HepG2 (cell line): ENCODE measurements at regions not wholly inside any gene's neighbourhood (a gene's known extent, or its start where the extent isn't known, plus 50 kb on each side); places are given as distances from the start of the nearest gene placed in this dataset.

Experiments
- ATAC-seq: fragments of 200-7000 bp; cut with Tn5 transposase; 3 replicates; pipeline ENCODE4 v1.9.1; 2020; ENCODE audit warnings: mild to moderate bottlenecking, moderate library complexity
- BruUV-seq: library from RNA; stranded (reverse); fragments of 400-500 nt; replicated peaks from 2 replicates; lab custom pipeline; 2021; lab: Mats Ljungman, UMichigan
- CTCF ChIA-PET: fragments of 300-600 bp; formaldehyde crosslinking; extraction: SDS; loops from one replicate; lab custom pipeline; 2021; ENCODE audit warnings: low total read pairs, inconsistent platforms, low intra/inter-chr PET ratio; lab: Yijun Ruan, JAX
- POLR2A ChIA-PET: fragments of 350-600 bp; sonication (Branson Sonifier 250); formaldehyde crosslinking; loops from one replicate; lab custom pipeline; 2020; ENCODE audit warnings: antibody characterized with exemption, inconsistent platforms; lab: Yijun Ruan, JAX
- DNase-seq: peaks from one replicate; pipeline ENCODE4 v3.0.0-alpha.2; 2015; ENCODE audit warnings: low spot score
- FAIRE-seq: peaks from 3 replicates; lab custom pipeline; 2011; peaks lifted over from hg19 to GRCh38; lab: Jason Lieb, UNC
- H2AFZ ChIP-seq: one replicate; pipeline ENCODE4 v1.6.1; 2011; ENCODE audit warnings: low read length, inconsistent platforms
- H3K27ac ChIP-seq: fragments of 300-600 bp; 3 replicates; pipeline ENCODE4 v1.8.0; 2011; ENCODE audit warnings: mixed run types, mild to moderate bottlenecking, mixed read lengths, low read length, inconsistent platforms; ENCODE audit not compliant: insufficient read depth; ENCODE audit errors: extremely low read length
- H3K27me3 ChIP-seq, 2 experiments: fragments of 200-600 bp in 1 of 2; 2 replicates in 1 of 2; 3 replicates in 1 of 2; pipeline versions ENCODE4 v1.6.0 to v1.8.0; 2011; ENCODE audit warnings: low read length in 2 of 2, mild to moderate bottlenecking in 2 of 2, moderate library complexity in 2 of 2, inconsistent platforms in 1 of 2; ENCODE audit not compliant: insufficient read depth in 2 of 2, control insufficient read depth in 1 of 2
- H3K36me3 ChIP-seq, 2 experiments: fragments of 200-600 bp in 1 of 2; replicated peaks in 1 of 2; 2 replicates in 1 of 2; 3 replicates in 1 of 2; pipeline versions ENCODE4 v1.5.1 to v1.8.0; 2011; ENCODE audit warnings: low read length in 2 of 2, inconsistent platforms in 1 of 2; ENCODE audit not compliant: insufficient read depth in 2 of 2, control insufficient read depth in 1 of 2
- H3K4me1 ChIP-seq: 2 replicates; pipeline ENCODE4 v1.5.1; 2012; ENCODE audit warnings: low read length, inconsistent platforms; ENCODE audit not compliant: insufficient read depth
- H3K4me2 ChIP-seq: 2 replicates; pipeline ENCODE4 v1.6.0; 2011; ENCODE audit warnings: low read depth, low read length, inconsistent platforms
- H3K4me3 ChIP-seq, 3 experiments: fragments of 200-600 bp in 1 of 3; sonication (generic), shearing (Covaris generic) in 1 of 3; replicated peaks in 1 of 3; 2 replicates each; pipeline ENCODE4 v1.5.1; 2011 to 2016; ENCODE audit warnings: low read length in 3 of 3, inconsistent platforms in 2 of 3, low read depth in 2 of 3, mild to moderate bottlenecking in 2 of 3, control low read depth in 1 of 3, mixed read lengths in 1 of 3; ENCODE audit not compliant: insufficient read depth in 1 of 3
- H3K79me2 ChIP-seq: one replicate; pipeline ENCODE4 v1.6.1; 2011; ENCODE audit warnings: low read length, inconsistent platforms; ENCODE audit not compliant: insufficient read depth
- H3K9ac ChIP-seq: 2 replicates; pipeline ENCODE4 v1.6.0; 2011; ENCODE audit warnings: mild to moderate bottlenecking, low read depth, low read length, inconsistent platforms; ENCODE audit not compliant: insufficient read depth
- H3K9me3 ChIP-seq: 2 replicates; pipeline ENCODE4 v1.5.1; 2012; ENCODE audit warnings: mild to moderate bottlenecking, low read length
- H4K20me1 ChIP-seq: 2 replicates; pipeline ENCODE4 v1.6.0; 2011; ENCODE audit warnings: inconsistent platforms, mild to moderate bottlenecking, low read length, moderate library complexity; ENCODE audit not compliant: insufficient read depth
- ETS1 ChIP-seq: sonication (generic); formaldehyde crosslinking; IDR thresholded peaks from 2 replicates; pipeline ENCODE4 v1.4.0; 2020; ENCODE audit warnings: missing genetic modification reagents
- MIER3 ChIP-seq: IDR thresholded peaks from 2 replicates; pipeline ENCODE4 v1.6.1; 2016; ENCODE audit warnings: missing compliant biosample characterization, borderline replicate concordance
- REL ChIP-seq: sonication (generic); formaldehyde crosslinking; conservative IDR thresholded peaks from 2 replicates; pipeline ENCODE4 v1.8.0; 2022; ENCODE audit warnings: mild to moderate bottlenecking, missing genetic modification reagents, moderate library complexity
- SNAI1 ChIP-seq: sonication (generic); formaldehyde crosslinking; IDR thresholded peaks from 2 replicates; pipeline ENCODE4 v1.5.0; 2020; ENCODE audit warnings: mild to moderate bottlenecking, missing genetic modification reagents, borderline replicate concordance
- SP1 ChIP-seq, 2 experiments: fragments of 450-650 bp in 1 of 2; sonication (generic) in 1 of 2; formaldehyde crosslinking in 1 of 2; IDR thresholded peaks; 2 replicates each; pipeline versions ENCODE4 v1.4.0 to v1.6.1; 2016 to 2020; ENCODE audit warnings: missing genetic modification reagents in 1 of 2
- U2AF1 ChIP-seq: fragments of 200-400 bp; formaldehyde crosslinking; optimal IDR thresholded peaks from 2 replicates; pipeline ENCODE3; 2017; ENCODE audit warnings: mild to moderate bottlenecking, low read depth, low read length
- ZNF280D ChIP-seq: sonication (generic); formaldehyde crosslinking; IDR thresholded peaks from 2 replicates; pipeline ENCODE4 v1.5.1; 2020; ENCODE audit warnings: mild to moderate bottlenecking, missing genetic modification reagents
- ZNF30 ChIP-seq: sonication (generic); formaldehyde crosslinking; IDR thresholded peaks from 2 replicates; pipeline ENCODE4 v1.5.0; 2020; ENCODE audit warnings: mild to moderate bottlenecking, missing genetic modification reagents
- ZNF577 ChIP-seq: sonication (generic); formaldehyde crosslinking; IDR thresholded peaks from 2 replicates; pipeline ENCODE4 v1.4.0; 2020; ENCODE audit warnings: mild to moderate bottlenecking, low read depth, missing genetic modification reagents, borderline replicate concordance
- WGBS: methylation state at CpG from one replicate; pipeline ENCODE4 v1.1.6; 2017; ENCODE audit warnings: low lambda C conversion rate; 5-methylcytosine and 5-hydroxymethylcytosine counted together
- in situ Hi-C: cut with HindIII; loops from 2 replicates; pipeline ENCODE4 v1.10.0; 2017; ENCODE audit warnings: low pct_unique_long_range_greater_than_20kb; ENCODE audit not compliant: extremely low pct_ligation_motif_present
- intact Hi-C: fragments of 100-400 bp; cut with micrococcal nuclease; formaldehyde crosslinking; loops from one replicate; pipeline ENCODE4 v1.10.0; 2022; ENCODE audit not compliant: unreplicated experiment

- H3K9ac ChIP-seq: no peak overlapping the region
- DNase-seq (no peak), FAIRE-seq (no peak), ATAC-seq (no peak)
- no peaks in the 10 kb centered on the region for H3K36me3 ChIP-seq
- no peak overlapping the region for H2AFZ ChIP-seq
- no peak overlapping the region for H3K27ac ChIP-seq
- TF ChIP-seq SP1 (IDR thresholded peaks at IDR 0.05) (no peak), SP1 (CRISPR knock-in tag; IDR thresholded peaks at IDR 0.05) (no peak), MIER3 (CRISPR knock-in tag) (no peak), ZNF577 (no peak), ETS1 (CRISPR knock-in tag) (no peak)
- peaks cover 28% of the 10 kb centered on the region for H3K4me1 ChIP-seq
- intact Hi-C loops: no loop called here
- no peaks in the 10 kb centered on the region for H3K9me3 ChIP-seq
- H3K27me3 ChIP-seq: 0 out of 5 replicates have a peak, but pooled peaks cover 0 to 6% of the 10 kb centered on the region in 2 experiments
- in situ Hi-C loops: no loop called here
- ChIA-PET POLR2A (no interaction called here), CTCF (no interaction called here)
- H3K79me2 ChIP-seq: no peaks in the 10 kb centered on the region
- WGBS: 82% methylated on average over 2 of the region's 2 CpGs
- H3K4me2 ChIP-seq: no peak overlapping the region
- no peaks in the 10 kb centered on the region for H4K20me1 ChIP-seq
- no peak overlapping the region for H3K4me3 ChIP-seq
- no TSS peak for BruUV-seq
Observed at GRCh38 chr14:89651805-89652204, 234.8 kb upstream of the FOXN3 start.

- Histone ChIP-seq H3K79me2 (no peaks in the 10 kb centered on the region), H3K4me3 (no peak overlapping the region), H3K9ac (no peak overlapping the region), H3K4me2 (no peak overlapping the region), H3K4me1 (peaks cover 28% of the 10 kb centered on the region), H3K36me3 (no peaks in the 10 kb centered on the region), H2AFZ (no peak overlapping the region), H4K20me1 (no peaks in the 10 kb centered on the region), H3K27me3 (0 out of 5 replicates have a peak, but pooled peaks cover 0 to 6% of the 10 kb centered on the region in 2 experiments), H3K27ac (no peak overlapping the region), H3K9me3 (no peaks in the 10 kb centered on the region)
- DNase-seq (no peak), FAIRE-seq (no peak), ATAC-seq (no peak)
- BruUV-seq: no TSS peak
- ChIA-PET POLR2A (no interaction called here), CTCF (no interaction called here)
- TF ChIP-seq ZNF30: no peak
- TF ChIP-seq SNAI1 (CRISPR knock-in tag): no peak
- no peak for TF ChIP-seq REL (CRISPR knock-in tag)
- TF ChIP-seq U2AF1: no peak
- no peak for TF ChIP-seq ZNF280D (CRISPR knock-in tag)
- WGBS: 27% methylated on average over 4 of the region's 4 CpGs
- intact Hi-C loops: no loop called here
- in situ Hi-C loops: no loop called here
Observed at GRCh38 chr14:89650077-89650978, 233.3 kb upstream of the FOXN3 start.
